ENCODE measurements at regions not wholly inside any gene's neighbourhood (a gene's known extent, or its start where the extent isn't known, plus 50 kb on each side); places are given as distances from the start of the nearest gene placed in this dataset.
"Not testable (repeated sequence)": the region's sequence is repeated elsewhere in the genome, so short reads cannot be mapped to it uniquely, and the experiment has no call there.

DNA sequence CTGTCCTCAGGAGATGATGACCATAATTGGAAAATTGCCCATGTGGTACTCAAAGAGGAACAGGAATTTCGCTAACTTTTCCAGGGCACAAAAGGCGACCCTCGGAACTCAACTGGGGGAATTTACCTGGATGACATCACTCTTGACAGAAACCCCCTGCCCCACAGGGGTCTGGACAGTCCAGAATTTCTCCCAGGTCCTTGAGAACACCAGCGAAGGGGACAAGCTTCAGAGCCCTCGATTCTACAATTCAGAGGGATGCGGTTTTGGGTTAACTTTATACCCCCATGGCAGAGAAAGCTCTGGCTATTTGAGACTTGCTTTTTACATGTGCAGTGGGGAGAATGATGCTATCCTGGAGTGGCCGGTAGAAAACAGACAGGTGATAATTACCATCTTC is 445.4 kb downstream of the FOXD4L4 start:
- H4K20me1 ChIP-seq (ENCODE audit: control insufficient read depth, insufficient read depth); H2AFZ ChIP-seq (ENCODE audit: control insufficient read depth, low read depth, low read length); POLR2A ChIA-PET; intact Hi-C loops (cut with micrococcal nuclease; ENCODE audit: unreplicated experiment); SMC1A ChIA-PET (ENCODE audit: uncharacterized antibody, unreplicated experiment); H3K4me2 ChIP-seq (ENCODE audit: control insufficient read depth, insufficient read depth); H3K9me3 ChIP-seq (replicated peaks; ENCODE audit: control insufficient read depth, insufficient read depth, low read length); DNase-seq (ENCODE audit: low read depth, low spot score); ATAC-seq; H3K79me2 ChIP-seq (ENCODE audit: control insufficient read depth, insufficient read depth, low read length); CTCF ChIA-PET; BruUV-seq (replicated peaks); RAD21 ChIA-PET (ENCODE audit: unreplicated experiment); H3K9ac ChIP-seq (ENCODE audit: control insufficient read depth, insufficient read depth, low read length); H3K4me3 ChIP-seq; H3K36me3 ChIP-seq (ENCODE audit: control insufficient read depth in 2 of 2, insufficient read depth in 2 of 2, low read length in 1 of 2); in situ Hi-C loops (cut with MboI); H3K27me3 ChIP-seq (replicated peaks in 1 of 2; ENCODE audit: control insufficient read depth in 2 of 2, insufficient read depth in 2 of 2, low read length in 1 of 2); FAIRE-seq; H3K4me1 ChIP-seq (ENCODE audit: control insufficient read depth, insufficient read depth, low read length); H3K27ac ChIP-seq (ENCODE audit: control insufficient read depth, insufficient read depth): not testable (repeated sequence)
- WGBS (ENCODE audit: insufficient coverage, insufficient replicate concordance, low lambda C conversion rate, missing lambda C conversion rate), result 26% methylated on average over 6 of the region's 7 CpGs

GRCh38 chr9:66183648-66184047 is 446.7 kb downstream of the FOXD4L4 start:
- RAD21 ChIA-PET (ENCODE audit: unreplicated experiment); intact Hi-C loops (cut with micrococcal nuclease; ENCODE audit: unreplicated experiment); H3K79me2 ChIP-seq (ENCODE audit: control insufficient read depth, insufficient read depth, low read length); H2AFZ ChIP-seq (ENCODE audit: control insufficient read depth, low read depth, low read length); H3K27me3 ChIP-seq (replicated peaks in 1 of 2; ENCODE audit: control insufficient read depth in 2 of 2, insufficient read depth in 2 of 2, low read length in 1 of 2); CTCF ChIA-PET; DNase-seq (ENCODE audit: low read depth, low spot score); POLR2A ChIA-PET; H3K4me2 ChIP-seq (ENCODE audit: control insufficient read depth, insufficient read depth); H3K4me1 ChIP-seq (ENCODE audit: control insufficient read depth, insufficient read depth, low read length); H3K4me3 ChIP-seq; H3K9ac ChIP-seq (ENCODE audit: control insufficient read depth, insufficient read depth, low read length); H3K9me3 ChIP-seq (replicated peaks; ENCODE audit: control insufficient read depth, insufficient read depth, low read length); FAIRE-seq; in situ Hi-C loops (cut with MboI); H4K20me1 ChIP-seq (ENCODE audit: control insufficient read depth, insufficient read depth); ATAC-seq; BruUV-seq (replicated peaks); H3K36me3 ChIP-seq (ENCODE audit: control insufficient read depth in 2 of 2, insufficient read depth in 2 of 2, low read length in 1 of 2); SMC1A ChIA-PET (ENCODE audit: uncharacterized antibody, unreplicated experiment); H3K27ac ChIP-seq (ENCODE audit: control insufficient read depth, insufficient read depth): not testable (repeated sequence)
- WGBS (ENCODE audit: insufficient coverage, insufficient replicate concordance, low lambda C conversion rate, missing lambda C conversion rate), result 30% methylated on average over 2 of the region's 2 CpGs

DNA sequence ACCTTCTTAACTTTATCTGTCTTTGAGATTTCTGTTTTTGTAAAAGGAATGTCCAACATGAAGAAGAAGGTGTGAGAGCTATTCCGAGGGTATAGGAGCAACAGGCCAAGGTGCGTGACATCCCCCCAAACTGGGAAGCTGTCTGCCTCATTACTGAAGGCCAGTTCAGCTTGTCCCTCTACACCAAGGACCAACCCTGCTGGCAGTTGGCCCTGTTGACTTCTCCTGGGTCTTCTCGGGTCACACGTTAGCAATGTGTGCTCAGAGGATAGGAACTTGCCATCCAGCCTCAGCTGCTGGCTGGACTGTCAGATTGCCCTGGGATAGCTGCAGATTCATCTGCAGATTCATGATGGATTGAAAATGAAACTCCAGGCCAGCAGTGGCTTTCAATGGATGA is 460.3 kb downstream of the FOXD4L4 start:
- intact Hi-C loops (cut with micrococcal nuclease; ENCODE audit: unreplicated experiment); H3K27me3 ChIP-seq (replicated peaks in 1 of 2; ENCODE audit: control insufficient read depth in 2 of 2, insufficient read depth in 2 of 2, low read length in 1 of 2); H3K4me2 ChIP-seq (ENCODE audit: control insufficient read depth, insufficient read depth); DNase-seq (ENCODE audit: low read depth, low spot score); H4K20me1 ChIP-seq (ENCODE audit: control insufficient read depth, insufficient read depth); SMC1A ChIA-PET (ENCODE audit: uncharacterized antibody, unreplicated experiment); H3K9ac ChIP-seq (ENCODE audit: control insufficient read depth, insufficient read depth, low read length); CTCF ChIA-PET; RAD21 ChIA-PET (ENCODE audit: unreplicated experiment); H3K9me3 ChIP-seq (replicated peaks; ENCODE audit: control insufficient read depth, insufficient read depth, low read length); H3K4me3 ChIP-seq; ATAC-seq; H3K4me1 ChIP-seq (ENCODE audit: control insufficient read depth, insufficient read depth, low read length); FAIRE-seq; H3K27ac ChIP-seq (ENCODE audit: control insufficient read depth, insufficient read depth); BruUV-seq (replicated peaks); POLR2A ChIA-PET; in situ Hi-C loops (cut with MboI); H3K36me3 ChIP-seq (ENCODE audit: control insufficient read depth in 2 of 2, insufficient read depth in 2 of 2, low read length in 1 of 2); H2AFZ ChIP-seq (ENCODE audit: control insufficient read depth, low read depth, low read length); H3K79me2 ChIP-seq (ENCODE audit: control insufficient read depth, insufficient read depth, low read length): not testable (repeated sequence)
- 38% methylated on average over 2 of the region's 4 CpGs for WGBS (ENCODE audit: insufficient coverage, insufficient replicate concordance, low lambda C conversion rate, missing lambda C conversion rate)

GRCh38 chr9:66198421-66198820 is 461.5 kb downstream of the FOXD4L4 start:
- H3K36me3 ChIP-seq (ENCODE audit: control insufficient read depth in 2 of 2, insufficient read depth in 2 of 2, low read length in 1 of 2); POLR2A ChIA-PET; H3K4me1 ChIP-seq (ENCODE audit: control insufficient read depth, insufficient read depth, low read length); DNase-seq (ENCODE audit: low read depth, low spot score); BruUV-seq (replicated peaks); H3K9me3 ChIP-seq (replicated peaks; ENCODE audit: control insufficient read depth, insufficient read depth, low read length); intact Hi-C loops (cut with micrococcal nuclease; ENCODE audit: unreplicated experiment); in situ Hi-C loops (cut with MboI); FAIRE-seq; H2AFZ ChIP-seq (ENCODE audit: control insufficient read depth, low read depth, low read length); H3K4me2 ChIP-seq (ENCODE audit: control insufficient read depth, insufficient read depth); H4K20me1 ChIP-seq (ENCODE audit: control insufficient read depth, insufficient read depth); H3K4me3 ChIP-seq; H3K27me3 ChIP-seq (replicated peaks in 1 of 2; ENCODE audit: control insufficient read depth in 2 of 2, insufficient read depth in 2 of 2, low read length in 1 of 2); H3K9ac ChIP-seq (ENCODE audit: control insufficient read depth, insufficient read depth, low read length); CTCF ChIA-PET; H3K27ac ChIP-seq (ENCODE audit: control insufficient read depth, insufficient read depth); SMC1A ChIA-PET (ENCODE audit: uncharacterized antibody, unreplicated experiment); H3K79me2 ChIP-seq (ENCODE audit: control insufficient read depth, insufficient read depth, low read length); RAD21 ChIA-PET (ENCODE audit: unreplicated experiment): not testable (repeated sequence)
- ATAC-seq, result peak; percentile 71
- 64% methylated on average over 22 of the region's 22 CpGs for WGBS (ENCODE audit: insufficient coverage, insufficient replicate concordance, low lambda C conversion rate, missing lambda C conversion rate)
